ENCODE measurements at regions not wholly inside any gene's neighbourhood (a gene's known extent, or its start where the extent isn't known, plus 50 kb on each side); places are given as distances from the start of the nearest gene placed in this dataset.
"Not testable (repeated sequence)": the region's sequence is repeated elsewhere in the genome, so short reads cannot be mapped to it uniquely, and the experiment has no call there.

GRCh38 chr4:159864337-159864736 lies 761.5 kb downstream of the RAPGEF2 start:
- Mint-ChIP-seq H3K27me3 (ENCODE audit: low read depth) (no peaks in the 10 kb centered on the region), H3K4me1 (0 out of 2 replicates have a peak, but pooled peaks cover 6% of the 10 kb centered on the region), H3K27ac (no peak overlapping the region), H3K9me3 (peaks cover 3% of the 10 kb centered on the region; the same call in 1 of the 2 replicates), H3K4me3 (no peak overlapping the region), H3K36me3 (no peaks in the 10 kb centered on the region)
- CTCF ChIA-PET, result no interaction called here
- no peak for DNase-seq (ENCODE audit: low spot score)
- POLR2A ChIA-PET, result no interaction called here
- no peak for ATAC-seq
- no peak for TF ChIP-seq TP53 (CRISPR knock-in tag; IDR thresholded peaks at IDR 0.05)

- Mint-ChIP-seq H3K9me3 (peaks cover 5% of the 10 kb centered on the region; the same call in 1 of the 2 replicates), H3K36me3 (peaks cover 3% of the 10 kb centered on the region; the same call in 1 of the 2 replicates), H3K27ac (no peak overlapping the region), H3K27me3 (ENCODE audit: low read depth) (no peaks in the 10 kb centered on the region), H3K4me3 (no peak overlapping the region), H3K4me1 (no peaks in the 10 kb centered on the region)
- ChIA-PET CTCF (no interaction called here), POLR2A (no interaction called here)
- no peak for TF ChIP-seq ZNF121 (CRISPR knock-in tag; IDR thresholded peaks at IDR 0.05)
- no peak for TF ChIP-seq CREM (CRISPR knock-in tag; IDR thresholded peaks at IDR 0.05)
- TF ChIP-seq SMAD4 (CRISPR knock-in tag; IDR thresholded peaks at IDR 0.05), result no peak
- TF ChIP-seq MYBL2 (CRISPR knock-in tag; IDR thresholded peaks at IDR 0.05), result no peak
- TF ChIP-seq, protein P1, sequence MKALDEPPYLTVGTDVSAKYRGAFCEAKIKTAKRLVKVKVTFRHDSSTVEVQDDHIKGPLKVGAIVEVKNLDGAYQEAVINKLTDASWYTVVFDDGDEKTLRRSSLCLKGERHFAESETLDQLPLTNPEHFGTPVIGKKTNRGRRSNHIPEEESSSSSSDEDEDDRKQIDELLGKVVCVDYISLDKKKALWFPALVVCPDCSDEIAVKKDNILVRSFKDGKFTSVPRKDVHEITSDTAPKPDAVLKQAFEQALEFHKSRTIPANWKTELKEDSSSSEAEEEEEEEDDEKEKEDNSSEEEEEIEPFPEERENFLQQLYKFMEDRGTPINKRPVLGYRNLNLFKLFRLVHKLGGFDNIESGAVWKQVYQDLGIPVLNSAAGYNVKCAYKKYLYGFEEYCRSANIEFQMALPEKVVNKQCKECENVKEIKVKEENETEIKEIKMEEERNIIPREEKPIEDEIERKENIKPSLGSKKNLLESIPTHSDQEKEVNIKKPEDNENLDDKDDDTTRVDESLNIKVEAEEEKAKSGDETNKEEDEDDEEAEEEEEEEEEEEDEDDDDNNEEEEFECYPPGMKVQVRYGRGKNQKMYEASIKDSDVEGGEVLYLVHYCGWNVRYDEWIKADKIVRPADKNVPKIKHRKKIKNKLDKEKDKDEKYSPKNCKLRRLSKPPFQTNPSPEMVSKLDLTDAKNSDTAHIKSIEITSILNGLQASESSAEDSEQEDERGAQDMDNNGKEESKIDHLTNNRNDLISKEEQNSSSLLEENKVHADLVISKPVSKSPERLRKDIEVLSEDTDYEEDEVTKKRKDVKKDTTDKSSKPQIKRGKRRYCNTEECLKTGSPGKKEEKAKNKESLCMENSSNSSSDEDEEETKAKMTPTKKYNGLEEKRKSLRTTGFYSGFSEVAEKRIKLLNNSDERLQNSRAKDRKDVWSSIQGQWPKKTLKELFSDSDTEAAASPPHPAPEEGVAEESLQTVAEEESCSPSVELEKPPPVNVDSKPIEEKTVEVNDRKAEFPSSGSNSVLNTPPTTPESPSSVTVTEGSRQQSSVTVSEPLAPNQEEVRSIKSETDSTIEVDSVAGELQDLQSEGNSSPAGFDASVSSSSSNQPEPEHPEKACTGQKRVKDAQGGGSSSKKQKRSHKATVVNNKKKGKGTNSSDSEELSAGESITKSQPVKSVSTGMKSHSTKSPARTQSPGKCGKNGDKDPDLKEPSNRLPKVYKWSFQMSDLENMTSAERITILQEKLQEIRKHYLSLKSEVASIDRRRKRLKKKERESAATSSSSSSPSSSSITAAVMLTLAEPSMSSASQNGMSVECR (CRISPR knock-in tag; IDR thresholded peaks at IDR 0.05; ENCODE audit: borderline replicate concordance), result no peak
- TF ChIP-seq JAZF1 (CRISPR knock-in tag; IDR thresholded peaks at IDR 0.05), result no peak
- no peak for TF ChIP-seq ETV6 (CRISPR knock-in tag; IDR thresholded peaks at IDR 0.05)
- no peak for TF ChIP-seq FOXK1 (CRISPR knock-in tag; IDR thresholded peaks at IDR 0.05)
- ATAC-seq (no peak), DNase-seq (ENCODE audit: low spot score) (no peak)
These were observed 764.8 kb downstream of the RAPGEF2 start for GRCh38 chr4:159867673-159868072.

DNA sequence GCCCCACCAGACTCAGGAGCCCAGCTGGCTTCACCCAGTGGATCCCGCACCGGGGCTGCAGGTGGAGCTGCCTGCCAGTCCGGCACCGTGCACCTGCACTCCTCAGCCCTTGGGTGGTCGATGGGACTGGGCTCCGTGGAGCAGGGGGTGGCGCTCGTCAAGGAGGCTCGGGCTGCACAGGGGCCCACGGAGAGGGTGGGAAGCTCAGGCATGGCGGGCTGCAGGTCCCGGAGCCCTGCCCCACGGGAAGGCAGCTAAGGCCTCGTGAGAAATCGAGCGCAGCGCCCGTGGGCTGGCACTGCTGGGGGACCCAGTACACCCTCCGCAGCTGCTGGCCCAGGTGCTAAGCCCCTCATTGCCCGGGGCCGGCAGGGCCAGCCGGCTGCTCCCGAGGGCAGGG lies 766.1 kb downstream of the RAPGEF2 start:
- POLR2A ChIA-PET; ATAC-seq; H3K36me3 Mint-ChIP-seq; H3K4me3 Mint-ChIP-seq; DNase-seq (ENCODE audit: low spot score); H3K27me3 Mint-ChIP-seq (ENCODE audit: low read depth); CTCF ChIA-PET; H3K4me1 Mint-ChIP-seq; H3K27ac Mint-ChIP-seq: not testable (repeated sequence)
- peaks cover 18% of the 10 kb centered on the region for H3K9me3 Mint-ChIP-seq

GRCh38 chr4:159871141-159871540 lies 768.3 kb downstream of the RAPGEF2 start:
- Mint-ChIP-seq H3K4me3 (no peak overlapping the region), H3K36me3 (peaks cover 7% of the 10 kb centered on the region), H3K27me3 (ENCODE audit: low read depth) (no peaks in the 10 kb centered on the region), H3K27ac (no peak overlapping the region), H3K9me3 (peaks cover 26% of the 10 kb centered on the region), H3K4me1 (no peaks in the 10 kb centered on the region)
- DNase-seq (ENCODE audit: low spot score) (no peak), ATAC-seq (no peak)
- POLR2A ChIA-PET, result no interaction called here
- TF ChIP-seq TEAD1 (CRISPR knock-in tag; IDR thresholded peaks at IDR 0.05), result no peak
- CTCF ChIA-PET, result no interaction called here

DNA sequence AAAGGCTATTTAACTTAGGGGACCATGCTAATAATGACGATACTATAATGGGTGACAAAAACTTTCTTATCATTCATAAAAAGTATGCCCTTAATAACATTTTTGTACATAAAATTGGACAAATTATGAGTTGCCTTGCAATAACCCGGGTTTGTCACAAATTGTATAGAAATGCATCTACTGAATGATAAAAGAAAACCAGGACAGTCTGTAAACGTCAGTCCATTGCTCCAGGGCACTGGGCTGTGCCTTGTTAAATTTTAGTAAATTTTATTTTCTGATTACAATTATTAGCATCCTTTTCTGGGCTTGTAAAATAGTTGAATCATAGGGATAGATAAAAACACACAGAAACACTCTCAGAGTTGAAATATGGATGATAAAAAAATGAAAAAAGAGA lies 778.3 kb downstream of the RAPGEF2 start:
- no peak overlapping the region for H3K27ac Mint-ChIP-seq
- ATAC-seq, result no peak

More for the DNA sequence above, 778.3 kb downstream of the RAPGEF2 start:
- ChIA-PET POLR2A (no interaction called here), CTCF (no interaction called here)
- Mint-ChIP-seq H3K4me1 (no peaks in the 10 kb centered on the region), H3K4me3 (no peak overlapping the region), H3K27me3 (ENCODE audit: low read depth) (no peaks in the 10 kb centered on the region), H3K36me3 (no peaks in the 10 kb centered on the region), H3K9me3 (peaks cover 5% of the 10 kb centered on the region)
- DNase-seq (ENCODE audit: low spot score), result no peak
- TF ChIP-seq, protein P2, sequence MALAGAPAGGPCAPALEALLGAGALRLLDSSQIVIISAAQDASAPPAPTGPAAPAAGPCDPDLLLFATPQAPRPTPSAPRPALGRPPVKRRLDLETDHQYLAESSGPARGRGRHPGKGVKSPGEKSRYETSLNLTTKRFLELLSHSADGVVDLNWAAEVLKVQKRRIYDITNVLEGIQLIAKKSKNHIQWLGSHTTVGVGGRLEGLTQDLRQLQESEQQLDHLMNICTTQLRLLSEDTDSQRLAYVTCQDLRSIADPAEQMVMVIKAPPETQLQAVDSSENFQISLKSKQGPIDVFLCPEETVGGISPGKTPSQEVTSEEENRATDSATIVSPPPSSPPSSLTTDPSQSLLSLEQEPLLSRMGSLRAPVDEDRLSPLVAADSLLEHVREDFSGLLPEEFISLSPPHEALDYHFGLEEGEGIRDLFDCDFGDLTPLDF (CRISPR knock-in tag; IDR thresholded peaks at IDR 0.05), result no peak
- TF ChIP-seq USF1 (CRISPR knock-in tag; IDR thresholded peaks at IDR 0.05), result no peak
- TF ChIP-seq, protein P3, sequence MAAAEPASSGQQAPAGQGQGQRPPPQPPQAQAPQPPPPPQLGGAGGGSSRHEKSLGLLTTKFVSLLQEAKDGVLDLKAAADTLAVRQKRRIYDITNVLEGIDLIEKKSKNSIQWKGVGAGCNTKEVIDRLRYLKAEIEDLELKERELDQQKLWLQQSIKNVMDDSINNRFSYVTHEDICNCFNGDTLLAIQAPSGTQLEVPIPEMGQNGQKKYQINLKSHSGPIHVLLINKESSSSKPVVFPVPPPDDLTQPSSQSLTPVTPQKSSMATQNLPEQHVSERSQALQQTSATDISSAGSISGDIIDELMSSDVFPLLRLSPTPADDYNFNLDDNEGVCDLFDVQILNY (CRISPR knock-in tag; IDR thresholded peaks at IDR 0.05), result no peak
- TF ChIP-seq, protein P4, sequence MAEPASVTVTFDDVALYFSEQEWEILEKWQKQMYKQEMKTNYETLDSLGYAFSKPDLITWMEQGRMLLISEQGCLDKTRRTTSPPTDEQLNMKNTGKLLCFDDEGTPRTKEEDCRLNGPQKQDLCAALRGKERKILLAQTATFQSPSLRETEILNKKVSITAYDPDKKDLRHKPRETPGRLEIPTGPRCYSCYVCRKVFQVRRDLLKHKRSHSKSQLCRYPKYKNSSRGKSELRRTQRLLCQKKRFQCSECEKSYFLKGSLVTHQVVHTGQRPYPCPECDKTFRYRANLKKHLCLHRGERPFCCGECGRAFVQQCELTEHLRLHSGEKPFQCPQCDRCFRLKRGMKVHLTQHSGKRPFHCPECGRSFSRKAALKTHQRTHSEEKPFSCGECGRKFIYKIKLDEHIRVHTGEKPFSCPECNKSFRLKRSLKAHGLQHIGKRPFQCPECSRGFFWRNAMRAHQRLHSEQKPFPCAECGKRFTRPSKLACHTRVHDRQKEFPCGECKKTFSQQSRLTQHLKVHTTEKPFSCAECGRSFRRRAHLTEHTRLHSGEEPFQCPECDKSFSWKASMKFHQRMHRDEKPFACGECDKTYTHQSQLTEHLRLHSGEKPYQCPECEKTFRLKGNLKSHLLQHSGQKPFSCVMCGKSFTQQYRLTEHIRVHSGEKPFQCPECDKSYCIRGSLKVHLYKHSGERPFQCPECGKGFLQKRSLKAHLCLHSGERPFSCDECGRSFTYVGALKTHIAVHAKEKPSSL (CRISPR knock-in tag; conservative IDR thresholded peaks at IDR 0.05), result no peak
- TF ChIP-seq, protein P5, sequence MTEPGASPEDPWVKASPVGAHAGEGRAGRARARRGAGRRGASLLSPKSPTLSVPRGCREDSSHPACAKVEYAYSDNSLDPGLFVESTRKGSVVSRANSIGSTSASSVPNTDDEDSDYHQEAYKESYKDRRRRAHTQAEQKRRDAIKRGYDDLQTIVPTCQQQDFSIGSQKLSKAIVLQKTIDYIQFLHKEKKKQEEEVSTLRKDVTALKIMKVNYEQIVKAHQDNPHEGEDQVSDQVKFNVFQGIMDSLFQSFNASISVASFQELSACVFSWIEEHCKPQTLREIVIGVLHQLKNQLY (CRISPR knock-in tag; IDR thresholded peaks at IDR 0.05), result no peak

Measured in WTC11 (cell line).